ENCODE measurements at regions not wholly inside any gene's neighbourhood (a gene's known extent, or its start where the extent isn't known, plus 50 kb on each side); places are given as distances from the start of the nearest gene placed in this dataset.

DNA sequence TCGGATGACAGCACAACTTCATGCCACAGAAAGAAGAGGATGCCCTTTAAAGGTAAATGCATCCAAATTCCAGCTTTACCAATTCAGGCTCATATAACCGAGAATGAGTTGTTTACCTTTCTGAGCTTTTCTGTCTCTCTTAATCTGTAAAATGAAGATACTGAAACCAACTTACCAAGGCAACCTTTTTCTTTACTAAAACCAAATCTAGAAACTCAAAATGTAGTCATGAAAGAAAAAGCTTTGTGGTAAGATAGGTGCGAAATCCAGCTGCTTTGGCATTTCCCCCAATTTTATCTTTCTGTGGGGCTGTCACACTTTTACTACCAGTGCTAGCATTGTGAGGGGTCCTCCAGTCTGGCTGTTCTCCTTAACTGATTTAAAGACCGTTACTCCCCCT is 240.4 kb downstream of the IKZF2 start:
- no peak for TF ChIP-seq POLR2A (IDR thresholded peaks at IDR 0.05)
- TF ChIP-seq, protein P1, sequence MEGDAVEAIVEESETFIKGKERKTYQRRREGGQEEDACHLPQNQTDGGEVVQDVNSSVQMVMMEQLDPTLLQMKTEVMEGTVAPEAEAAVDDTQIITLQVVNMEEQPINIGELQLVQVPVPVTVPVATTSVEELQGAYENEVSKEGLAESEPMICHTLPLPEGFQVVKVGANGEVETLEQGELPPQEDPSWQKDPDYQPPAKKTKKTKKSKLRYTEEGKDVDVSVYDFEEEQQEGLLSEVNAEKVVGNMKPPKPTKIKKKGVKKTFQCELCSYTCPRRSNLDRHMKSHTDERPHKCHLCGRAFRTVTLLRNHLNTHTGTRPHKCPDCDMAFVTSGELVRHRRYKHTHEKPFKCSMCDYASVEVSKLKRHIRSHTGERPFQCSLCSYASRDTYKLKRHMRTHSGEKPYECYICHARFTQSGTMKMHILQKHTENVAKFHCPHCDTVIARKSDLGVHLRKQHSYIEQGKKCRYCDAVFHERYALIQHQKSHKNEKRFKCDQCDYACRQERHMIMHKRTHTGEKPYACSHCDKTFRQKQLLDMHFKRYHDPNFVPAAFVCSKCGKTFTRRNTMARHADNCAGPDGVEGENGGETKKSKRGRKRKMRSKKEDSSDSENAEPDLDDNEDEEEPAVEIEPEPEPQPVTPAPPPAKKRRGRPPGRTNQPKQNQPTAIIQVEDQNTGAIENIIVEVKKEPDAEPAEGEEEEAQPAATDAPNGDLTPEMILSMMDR (IDR thresholded peaks at IDR 0.05), result no peak
